ENCODE measurements at regions not wholly inside any gene's neighbourhood (a gene's known extent, or its start where the extent isn't known, plus 50 kb on each side); places are given as distances from the start of the nearest gene placed in this dataset.

- Histone ChIP-seq H3K36me3 (ENCODE audit: control insufficient read depth, insufficient read depth, low read length) (no peaks in the 10 kb centered on the region), H3K27me3 (replicated peaks; ENCODE audit: control insufficient read depth, insufficient read depth, low read length) (peaks cover 1% of the 10 kb centered on the region; the same call in 1 of the 2 replicates), H3K4me3 (replicated peaks; ENCODE audit: low read depth, low read length) (no peak overlapping the region)
- no peak for DNase-seq (ENCODE audit: extremely low read depth, insufficient read length)
- TF ChIP-seq CTCF (IDR thresholded peaks at IDR 0.05; ENCODE audit: insufficient read depth, low read length, poor library complexity, severe bottlenecking): no peak
Observed at GRCh38 chr2:15718103-15718943, 126.7 kb downstream of the DDX1 start.

- TF ChIP-seq CTCF (IDR thresholded peaks at IDR 0.05; ENCODE audit: insufficient read depth, low read length, poor library complexity, severe bottlenecking): no peak
- no peaks in the 10 kb centered on the region for H3K36me3 ChIP-seq (ENCODE audit: control insufficient read depth, insufficient read depth, low read length)
- H3K27me3 ChIP-seq (replicated peaks; ENCODE audit: control insufficient read depth, insufficient read depth, low read length): peaks cover 1% of the 10 kb centered on the region; the same call in 1 of the 2 replicates
- no peak overlapping the region for H3K4me3 ChIP-seq (replicated peaks; ENCODE audit: low read depth, low read length)
- no peak for DNase-seq (ENCODE audit: extremely low read depth, insufficient read length)
Observed at GRCh38 chr2:15718944-15719323, 127.3 kb downstream of the DDX1 start.

- TF ChIP-seq CTCF (IDR thresholded peaks at IDR 0.05; ENCODE audit: insufficient read depth, low read length, poor library complexity, severe bottlenecking): no peak
- H3K36me3 ChIP-seq (ENCODE audit: control insufficient read depth, insufficient read depth, low read length): no peaks in the 10 kb centered on the region
- H3K27me3 ChIP-seq (replicated peaks; ENCODE audit: control insufficient read depth, insufficient read depth, low read length): peaks cover 1% of the 10 kb centered on the region; the same call in 1 of the 2 replicates
- DNase-seq (ENCODE audit: extremely low read depth, insufficient read length): no peak
- no peak overlapping the region for H3K4me3 ChIP-seq (replicated peaks; ENCODE audit: low read depth, low read length)
Observed at GRCh38 chr2:15719566-15720313, 128.1 kb downstream of the DDX1 start.

GRCh38 chr2:15720561-15721307 is 129.1 kb downstream of the DDX1 start:
- peaks cover 3% of the 10 kb centered on the region; the same call in 1 of the 2 replicates for H3K27me3 ChIP-seq (replicated peaks; ENCODE audit: control insufficient read depth, insufficient read depth, low read length)
- no peak for TF ChIP-seq CTCF (IDR thresholded peaks at IDR 0.05; ENCODE audit: insufficient read depth, low read length, poor library complexity, severe bottlenecking)
- H3K4me3 ChIP-seq (replicated peaks; ENCODE audit: low read depth, low read length): no peak overlapping the region
- H3K36me3 ChIP-seq (ENCODE audit: control insufficient read depth, insufficient read depth, low read length): no peaks in the 10 kb centered on the region
- DNase-seq (ENCODE audit: extremely low read depth, insufficient read length): no peak

- DNase-seq (ENCODE audit: extremely low read depth, insufficient read length): no peak
- peaks cover 3% of the 10 kb centered on the region; the same call in 1 of the 2 replicates for H3K27me3 ChIP-seq (replicated peaks; ENCODE audit: control insufficient read depth, insufficient read depth, low read length)
- H3K4me3 ChIP-seq (replicated peaks; ENCODE audit: low read depth, low read length): no peak overlapping the region
- no peak for TF ChIP-seq CTCF (IDR thresholded peaks at IDR 0.05; ENCODE audit: insufficient read depth, low read length, poor library complexity, severe bottlenecking)
- no peaks in the 10 kb centered on the region for H3K36me3 ChIP-seq (ENCODE audit: control insufficient read depth, insufficient read depth, low read length)
Observed at GRCh38 chr2:15721411-15722067, 129.9 kb downstream of the DDX1 start.

All from GM06990 (cell line).